ENCODE measurements at regions not wholly inside any gene's neighbourhood (a gene's known extent, or its start where the extent isn't known, plus 50 kb on each side); places are given as distances from the start of the nearest gene placed in this dataset.

GRCh38 chr10:83943049-83943448, 196.3 kb upstream of the GHITM start:
- H3K36me3 ChIP-seq: no peaks in the 10 kb centered on the region
- no peaks in the 10 kb centered on the region for H3K4me1 ChIP-seq
- H3K27me3 ChIP-seq: peaks cover 0 to 7% (median 0%) of the 10 kb centered on the region in 4 donors
- WGBS: 62% methylated on average over 5 of the region's 5 CpGs
- DNase-seq (ENCODE audit: extremely low spot score): no peak
- H3K4me3 ChIP-seq: no peak overlapping the region
- H3K27ac ChIP-seq (replicated peaks in 1 of 4): no peak overlapping the region
- no peaks in the 10 kb centered on the region for H3K9me3 ChIP-seq
- TF ChIP-seq POLR2A (IDR thresholded peaks at IDR 0.05; ENCODE audit: low read depth): no peak
- no peak for TF ChIP-seq POLR2AphosphoS5 (IDR thresholded peaks at IDR 0.05)
- TF ChIP-seq CTCF (IDR thresholded peaks at IDR 0.05): no peak
- no peak for TF ChIP-seq EP300 (IDR thresholded peaks at IDR 0.05)
- intact Hi-C loops (cut with DNase I): no loop called here

- H3K27me3 ChIP-seq: peaks cover 0 to 15% (median 0%) of the 10 kb centered on the region in 4 donors
- no peaks in the 10 kb centered on the region for H3K36me3 ChIP-seq
- no peaks in the 10 kb centered on the region for H3K4me1 ChIP-seq
- TF ChIP-seq POLR2A (IDR thresholded peaks at IDR 0.05; ENCODE audit: low read depth) (no peak), POLR2AphosphoS5 (IDR thresholded peaks at IDR 0.05) (no peak), CTCF (IDR thresholded peaks at IDR 0.05) (no peak), EP300 (IDR thresholded peaks at IDR 0.05) (no peak)
- no peak for DNase-seq (ENCODE audit: extremely low spot score)
- H3K27ac ChIP-seq (replicated peaks in 1 of 4): no peak overlapping the region
- H3K9me3 ChIP-seq: no peaks in the 10 kb centered on the region
- WGBS: 57% methylated on average over 4 of the region's 4 CpGs
- intact Hi-C loops (cut with DNase I): no loop called here
- H3K4me3 ChIP-seq: no peak overlapping the region
Observed at GRCh38 chr10:83943920-83944319, 195.4 kb upstream of the GHITM start.

GRCh38 chr10:83945982-83946718, 193.2 kb upstream of the GHITM start:
- Histone ChIP-seq H3K4me1 (no peaks in the 10 kb centered on the region), H3K9me3 (no peaks in the 10 kb centered on the region), H3K4me3 (no peak overlapping the region), H3K36me3 (no peaks in the 10 kb centered on the region), H3K27ac (replicated peaks in 1 of 4) (no peak overlapping the region), H3K27me3 (peaks cover 0 to 16% (median 0%) of the 10 kb centered on the region in 4 donors)
- TF ChIP-seq POLR2AphosphoS5 (IDR thresholded peaks at IDR 0.05) (no peak), POLR2A (IDR thresholded peaks at IDR 0.05; ENCODE audit: low read depth) (no peak), EP300 (IDR thresholded peaks at IDR 0.05) (no peak)
- 43% methylated on average over 17 of the region's 17 CpGs for WGBS
- intact Hi-C loops (cut with DNase I): no loop called here
- DNase-seq (ENCODE audit: extremely low spot score): peak; percentile 70

GRCh38 chr10:83952314-83952713, 187.0 kb upstream of the GHITM start:
- WGBS: 75% methylated on average over 1 of the region's 1 CpG
- intact Hi-C loops (cut with DNase I): no loop called here

More at GRCh38 chr10:83952314-83952713, 187.0 kb upstream of the GHITM start:
- Histone ChIP-seq H3K27me3 (peaks cover 0 to 21% (median 0%) of the 10 kb centered on the region in 4 donors), H3K4me1 (no peaks in the 10 kb centered on the region), H3K36me3 (no peaks in the 10 kb centered on the region), H3K9me3 (no peaks in the 10 kb centered on the region), H3K4me3 (no peak overlapping the region), H3K27ac (replicated peaks in 1 of 4) (no peak overlapping the region)
- no peak for DNase-seq (ENCODE audit: extremely low spot score)
- no peak for TF ChIP-seq POLR2AphosphoS5 (IDR thresholded peaks at IDR 0.05)
- no peak for TF ChIP-seq EP300 (IDR thresholded peaks at IDR 0.05)
- no peak for TF ChIP-seq CTCF (IDR thresholded peaks at IDR 0.05)
- TF ChIP-seq POLR2A (IDR thresholded peaks at IDR 0.05; ENCODE audit: low read depth): no peak
